ENCODE measurements at regions not wholly inside any gene's neighbourhood (a gene's known extent, or its start where the extent isn't known, plus 50 kb on each side); places are given as distances from the start of the nearest gene placed in this dataset.

DNA sequence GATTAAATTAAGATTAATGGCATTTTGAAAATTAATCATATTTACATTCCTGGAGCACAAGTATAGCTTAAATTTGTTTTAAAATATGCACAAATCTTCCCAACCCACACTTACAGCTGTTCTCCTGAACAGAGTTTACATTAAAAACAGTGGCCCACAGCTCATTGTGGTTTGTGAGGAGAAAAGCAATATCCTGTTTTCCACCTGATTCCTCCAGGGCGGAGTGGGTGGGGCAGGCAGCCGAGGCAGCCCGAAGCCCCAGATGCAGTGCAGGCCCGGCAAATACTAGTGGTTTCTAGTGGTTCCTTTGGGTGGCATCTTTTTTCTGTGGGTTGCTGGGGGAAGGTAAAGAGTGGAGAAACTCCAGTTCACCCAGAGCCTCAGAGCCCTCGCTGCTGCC, 280.8 kb downstream of the ARHGAP12 start:
- ATAC-seq (ENCODE audit: insufficient read depth, low read depth) (peak; percentile 44; the same call in 2 of the 3 replicates), DNase-seq (peak; percentile 13)
- Histone ChIP-seq H3K4me2 (ENCODE audit: insufficient read depth, low read length) (no peak overlapping the region), H3K79me2 (ENCODE audit: insufficient read depth, low read length) (no peaks in the 10 kb centered on the region), H3K4me3 (ENCODE audit: low read depth in 1 of 2, low read length in 2 of 2) (no peak overlapping the region), H3K27ac (ENCODE audit: low read length) (no peak overlapping the region), H2AFZ (ENCODE audit: low read depth, low read length) (no peak overlapping the region), H4K20me1 (ENCODE audit: insufficient read depth, low read length) (no peaks in the 10 kb centered on the region), H3K27me3 (ENCODE audit: insufficient read depth, low read length, poor library complexity) (no peaks in the 10 kb centered on the region), H3K9ac (ENCODE audit: low read depth, low read length) (no peak overlapping the region), H3K9me3 (ENCODE audit: insufficient read depth, low read length, severe bottlenecking) (no peaks in the 10 kb centered on the region), H3K36me3 (ENCODE audit: insufficient read depth, low read length) (no peaks in the 10 kb centered on the region), H3K4me1 (ENCODE audit: insufficient read depth, low read length) (no peaks in the 10 kb centered on the region)
- no peak for TF ChIP-seq EZH2 (IDR thresholded peaks at IDR 0.05; ENCODE audit: borderline replicate concordance, low read depth, low read length, severe bottlenecking)
- TF ChIP-seq, protein P1, sequence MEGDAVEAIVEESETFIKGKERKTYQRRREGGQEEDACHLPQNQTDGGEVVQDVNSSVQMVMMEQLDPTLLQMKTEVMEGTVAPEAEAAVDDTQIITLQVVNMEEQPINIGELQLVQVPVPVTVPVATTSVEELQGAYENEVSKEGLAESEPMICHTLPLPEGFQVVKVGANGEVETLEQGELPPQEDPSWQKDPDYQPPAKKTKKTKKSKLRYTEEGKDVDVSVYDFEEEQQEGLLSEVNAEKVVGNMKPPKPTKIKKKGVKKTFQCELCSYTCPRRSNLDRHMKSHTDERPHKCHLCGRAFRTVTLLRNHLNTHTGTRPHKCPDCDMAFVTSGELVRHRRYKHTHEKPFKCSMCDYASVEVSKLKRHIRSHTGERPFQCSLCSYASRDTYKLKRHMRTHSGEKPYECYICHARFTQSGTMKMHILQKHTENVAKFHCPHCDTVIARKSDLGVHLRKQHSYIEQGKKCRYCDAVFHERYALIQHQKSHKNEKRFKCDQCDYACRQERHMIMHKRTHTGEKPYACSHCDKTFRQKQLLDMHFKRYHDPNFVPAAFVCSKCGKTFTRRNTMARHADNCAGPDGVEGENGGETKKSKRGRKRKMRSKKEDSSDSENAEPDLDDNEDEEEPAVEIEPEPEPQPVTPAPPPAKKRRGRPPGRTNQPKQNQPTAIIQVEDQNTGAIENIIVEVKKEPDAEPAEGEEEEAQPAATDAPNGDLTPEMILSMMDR (IDR thresholded peaks at IDR 0.05; ENCODE audit: borderline replicate concordance, extremely low read depth, low read length, poor library complexity, severe bottlenecking) = no peak

DNA sequence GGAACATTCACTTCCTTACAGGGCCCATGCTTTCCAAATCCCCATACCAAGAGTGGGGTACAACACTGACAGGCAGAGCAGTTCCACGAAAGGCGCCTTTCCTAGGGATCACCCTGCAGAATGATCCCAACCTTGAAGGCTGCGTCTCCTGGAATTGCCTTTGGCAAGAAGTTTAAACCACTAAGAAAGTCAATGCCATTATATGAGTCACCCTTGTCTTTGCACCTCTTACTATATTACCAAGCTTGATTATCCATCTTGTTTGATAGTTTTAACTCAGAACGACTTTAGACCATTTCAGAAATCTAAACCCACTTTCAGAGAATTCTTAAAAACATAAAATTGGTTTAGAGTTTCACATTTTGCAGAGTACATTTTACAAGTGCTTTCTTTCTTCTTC, 282.1 kb downstream of the ARHGAP12 start:
- Histone ChIP-seq H3K9ac (ENCODE audit: low read depth, low read length) (no peak overlapping the region), H3K4me1 (ENCODE audit: insufficient read depth, low read length) (no peaks in the 10 kb centered on the region), H3K4me3 (ENCODE audit: low read depth in 1 of 2, low read length in 2 of 2) (no peak overlapping the region), H3K27ac (ENCODE audit: low read length) (no peak overlapping the region), H3K9me3 (ENCODE audit: insufficient read depth, low read length, severe bottlenecking) (no peaks in the 10 kb centered on the region), H2AFZ (ENCODE audit: low read depth, low read length) (no peak overlapping the region), H3K4me2 (ENCODE audit: insufficient read depth, low read length) (no peak overlapping the region), H3K36me3 (ENCODE audit: insufficient read depth, low read length) (no peaks in the 10 kb centered on the region), H4K20me1 (ENCODE audit: insufficient read depth, low read length) (no peaks in the 10 kb centered on the region), H3K79me2 (ENCODE audit: insufficient read depth, low read length) (no peaks in the 10 kb centered on the region), H3K27me3 (ENCODE audit: insufficient read depth, low read length, poor library complexity) (no peaks in the 10 kb centered on the region)
- DNase-seq (no peak), ATAC-seq (ENCODE audit: insufficient read depth, low read depth) (no peak)
- TF ChIP-seq, protein P1 (IDR thresholded peaks at IDR 0.05; ENCODE audit: borderline replicate concordance, extremely low read depth, low read length, poor library complexity, severe bottlenecking) = no peak
- TF ChIP-seq EZH2 (IDR thresholded peaks at IDR 0.05; ENCODE audit: borderline replicate concordance, low read depth, low read length, severe bottlenecking) = no peak

DNA sequence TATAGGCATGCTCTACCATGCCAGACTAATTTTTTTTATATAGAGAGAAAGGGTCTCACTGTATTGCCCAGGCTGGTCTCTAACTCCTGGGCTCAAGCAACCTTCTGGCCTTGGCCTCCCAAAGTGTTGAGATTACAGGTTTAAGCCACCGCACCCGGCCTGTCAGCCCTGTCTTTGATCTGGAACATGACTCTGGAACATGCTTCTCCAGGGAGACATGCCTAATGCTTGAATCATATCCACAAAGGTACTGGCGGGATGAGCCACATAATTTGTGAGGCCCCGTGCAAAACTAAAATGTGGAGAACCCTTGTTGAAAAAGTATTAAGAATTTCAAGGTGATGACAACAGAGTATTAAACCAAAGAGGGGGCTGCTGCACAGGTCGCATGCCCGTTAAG, 282.8 kb downstream of the ARHGAP12 start:
- no peak overlapping the region for H3K4me2 ChIP-seq (ENCODE audit: insufficient read depth, low read length)
- no peak for TF ChIP-seq EZH2 (IDR thresholded peaks at IDR 0.05; ENCODE audit: borderline replicate concordance, low read depth, low read length, severe bottlenecking)
- TF ChIP-seq, protein P1 (IDR thresholded peaks at IDR 0.05; ENCODE audit: borderline replicate concordance, extremely low read depth, low read length, poor library complexity, severe bottlenecking) = no peak
- ATAC-seq (ENCODE audit: insufficient read depth, low read depth) (no peak), DNase-seq (no peak)
- no peaks in the 10 kb centered on the region for H4K20me1 ChIP-seq (ENCODE audit: insufficient read depth, low read length)
- no peaks in the 10 kb centered on the region for H3K79me2 ChIP-seq (ENCODE audit: insufficient read depth, low read length)
- H3K36me3 ChIP-seq (ENCODE audit: insufficient read depth, low read length) = no peaks in the 10 kb centered on the region
- H3K4me1 ChIP-seq (ENCODE audit: insufficient read depth, low read length) = no peaks in the 10 kb centered on the region
- H3K9me3 ChIP-seq (ENCODE audit: insufficient read depth, low read length, severe bottlenecking) = no peaks in the 10 kb centered on the region
- H3K9ac ChIP-seq (ENCODE audit: low read depth, low read length) = no peak overlapping the region
- no peak overlapping the region for H2AFZ ChIP-seq (ENCODE audit: low read depth, low read length)
- H3K27ac ChIP-seq (ENCODE audit: low read length) = no peak overlapping the region
- no peaks in the 10 kb centered on the region for H3K27me3 ChIP-seq (ENCODE audit: insufficient read depth, low read length, poor library complexity)
- no peak overlapping the region for H3K4me3 ChIP-seq (ENCODE audit: low read depth in 1 of 2, low read length in 2 of 2)
